ENCODE measurements at regions not wholly inside any gene's neighbourhood (a gene's known extent, or its start where the extent isn't known, plus 50 kb on each side); places are given as distances from the start of the nearest gene placed in this dataset.
"Not testable (repeated sequence)": the region's sequence is repeated elsewhere in the genome, so short reads cannot be mapped to it uniquely, and the experiment has no call there.

DNA sequence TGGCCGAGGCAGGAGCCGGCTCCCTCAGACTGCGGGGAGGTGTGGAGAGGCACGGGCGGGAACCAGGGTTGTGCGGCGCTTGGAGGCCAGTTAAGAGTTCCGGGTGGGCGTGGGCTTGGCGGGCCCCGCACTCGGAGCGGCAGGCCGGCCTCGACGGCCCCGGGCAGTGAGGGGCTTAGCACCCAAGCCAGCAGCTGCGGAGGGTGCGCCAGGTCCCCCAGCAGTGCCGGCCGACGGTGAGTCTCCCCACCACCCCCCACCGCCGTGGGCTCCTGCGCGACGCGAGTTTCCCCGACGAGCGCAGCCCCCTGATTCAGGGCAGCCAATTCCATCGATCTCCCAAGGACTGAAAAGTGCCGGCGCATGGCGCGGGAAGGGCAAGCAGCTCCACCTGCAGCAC, 605.4 kb upstream of the SLC35B3 start:
- DNase-seq: no peak

DNA sequence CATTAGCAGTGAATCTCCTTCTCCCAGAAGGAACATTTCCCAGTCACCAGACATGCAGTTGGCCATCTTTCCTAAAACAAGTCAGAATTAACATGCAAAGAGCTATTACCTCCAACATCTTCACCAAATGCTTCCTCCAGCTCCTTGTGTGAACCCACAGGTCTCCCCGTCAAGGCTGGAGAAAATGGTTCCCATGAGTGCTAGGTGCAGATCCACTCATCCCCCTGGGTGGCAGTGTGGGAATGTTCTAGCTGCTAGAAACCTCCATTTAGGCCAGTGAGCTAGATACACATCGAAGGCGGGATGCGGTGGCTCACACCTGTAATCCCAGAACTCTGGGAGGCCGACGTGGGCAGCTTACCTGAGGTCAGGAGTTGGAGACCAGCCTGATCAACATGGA, 603.9 kb upstream of the SLC35B3 start:
- DNase-seq: no peak

DNA sequence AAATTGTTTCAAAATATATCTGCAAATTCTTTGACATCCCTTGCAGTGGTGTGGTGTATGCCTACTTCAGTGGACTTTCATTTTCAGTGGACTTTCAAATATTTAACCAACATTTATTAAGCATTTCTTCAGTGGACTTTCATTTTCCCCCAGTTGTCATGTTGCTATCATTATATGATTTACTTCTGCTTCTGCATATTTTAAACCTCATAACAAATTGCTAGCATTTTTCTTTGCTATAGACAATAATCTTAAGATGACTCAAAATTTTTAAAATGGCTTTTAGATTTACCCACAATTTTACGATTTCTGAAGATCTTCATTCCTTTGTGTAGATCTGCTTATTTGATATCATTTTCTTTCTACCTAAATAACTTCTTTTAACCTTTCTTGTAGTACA, 592.7 kb upstream of the SLC35B3 start:
- no peak for DNase-seq

DNA sequence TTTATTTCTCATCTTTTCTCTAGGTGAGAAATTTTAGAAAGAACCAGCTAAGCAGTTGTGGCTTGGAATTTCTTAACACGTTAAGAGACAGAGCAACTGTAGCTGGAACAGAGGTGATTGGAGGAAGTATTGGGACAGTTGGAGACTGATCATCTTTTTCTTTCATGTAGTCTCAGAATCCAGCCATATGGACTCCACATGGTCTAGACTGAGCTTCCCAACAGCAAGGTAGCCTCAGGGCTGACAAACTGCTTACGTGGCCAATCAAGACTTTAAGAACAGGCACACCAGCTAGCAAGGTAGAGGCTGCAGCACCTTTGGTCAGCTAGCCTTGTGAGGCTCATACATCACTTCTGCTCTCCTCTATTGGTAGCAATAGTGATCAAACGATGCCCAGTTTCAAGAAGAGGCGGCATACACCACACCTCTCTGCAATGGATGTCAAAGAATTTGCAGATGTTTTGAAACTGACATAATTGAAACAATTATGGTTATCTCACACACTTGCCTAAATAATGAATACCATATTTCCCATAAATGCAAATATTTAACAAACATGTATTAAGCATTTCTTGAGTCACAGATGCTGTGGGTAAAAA, 590.5 kb upstream of the SLC35B3 start:
- DNase-seq: no peak

DNA sequence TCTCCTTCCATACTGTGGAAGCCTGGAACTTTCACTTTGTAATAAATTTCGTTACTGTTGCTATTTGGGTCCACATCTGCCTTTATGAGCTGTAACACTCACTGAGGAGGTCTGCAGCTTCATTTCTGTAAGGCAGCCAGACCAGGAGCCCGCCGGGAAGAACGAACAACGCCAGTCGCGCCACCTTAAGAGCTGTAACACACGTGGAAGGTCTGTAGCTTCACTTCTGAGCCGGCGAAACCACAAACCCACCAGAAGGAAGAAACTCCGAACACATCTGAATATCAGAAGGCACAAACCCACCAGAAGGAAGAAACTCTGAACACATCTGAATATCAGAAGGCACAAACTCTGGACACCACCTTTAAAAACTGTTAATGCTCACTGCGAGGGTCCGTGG, 589.9 kb upstream of the SLC35B3 start:
- DNase-seq: no peak

DNA sequence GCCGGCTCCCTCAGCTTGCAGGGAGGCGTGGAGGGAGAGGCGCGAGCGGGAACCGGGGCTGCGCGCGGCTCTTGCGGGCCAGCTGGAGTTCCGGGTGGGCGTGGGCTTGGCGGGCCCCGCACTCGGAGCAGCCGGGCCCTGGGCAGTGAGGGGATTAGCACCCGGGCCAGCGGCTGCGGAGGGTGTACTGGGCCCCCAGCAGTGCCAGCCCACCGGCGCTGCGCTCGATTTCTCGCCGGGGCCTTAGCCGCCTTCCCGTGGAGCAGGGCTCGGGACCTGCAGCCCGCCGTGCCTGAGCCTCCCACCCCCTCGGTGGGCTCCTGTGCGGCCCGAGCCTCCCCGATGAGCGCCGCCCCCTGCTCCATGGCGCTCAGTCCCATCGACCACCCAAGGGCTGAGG, 588.9 kb upstream of the SLC35B3 start:
- not testable (repeated sequence) for DNase-seq

DNA sequence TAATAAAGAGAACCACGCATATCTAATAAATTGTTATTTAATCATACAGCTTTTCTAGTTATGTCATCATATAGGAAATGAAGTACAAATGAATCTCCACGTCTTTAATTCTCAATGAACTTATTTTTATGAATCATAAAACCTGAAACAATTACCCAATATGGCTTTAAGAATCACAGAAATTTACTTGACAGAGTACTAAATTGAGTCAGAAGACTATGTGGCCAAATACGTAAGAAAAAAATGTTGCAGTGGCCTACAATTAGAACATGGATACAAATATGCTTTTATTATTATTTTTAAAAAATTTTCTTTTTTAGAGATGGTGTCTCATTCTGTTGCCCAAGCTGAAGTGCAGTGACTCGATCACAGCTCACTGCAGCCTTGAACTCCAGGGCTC, 584.7 kb upstream of the SLC35B3 start:
- no peak for DNase-seq

DNA sequence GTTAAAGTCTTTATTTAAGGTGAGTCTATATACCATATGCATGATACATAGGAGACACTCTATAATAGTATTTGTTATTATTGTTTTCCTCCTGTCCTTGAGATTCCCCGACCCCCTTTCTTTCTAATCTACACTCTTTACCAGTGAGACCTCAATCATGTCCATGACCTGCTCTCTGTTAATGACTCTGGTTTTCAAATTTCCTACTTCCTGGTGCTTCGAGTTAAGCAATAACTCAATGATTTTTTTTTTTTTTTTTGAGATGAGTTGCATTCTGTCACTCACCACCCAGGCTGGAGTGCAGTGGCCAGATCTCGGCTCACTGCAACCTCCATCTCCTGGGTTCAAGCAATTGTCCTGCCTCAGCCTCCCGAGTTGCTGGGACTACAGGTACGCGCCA, 574.6 kb upstream of the SLC35B3 start:
- DNase-seq: no peak

DNA sequence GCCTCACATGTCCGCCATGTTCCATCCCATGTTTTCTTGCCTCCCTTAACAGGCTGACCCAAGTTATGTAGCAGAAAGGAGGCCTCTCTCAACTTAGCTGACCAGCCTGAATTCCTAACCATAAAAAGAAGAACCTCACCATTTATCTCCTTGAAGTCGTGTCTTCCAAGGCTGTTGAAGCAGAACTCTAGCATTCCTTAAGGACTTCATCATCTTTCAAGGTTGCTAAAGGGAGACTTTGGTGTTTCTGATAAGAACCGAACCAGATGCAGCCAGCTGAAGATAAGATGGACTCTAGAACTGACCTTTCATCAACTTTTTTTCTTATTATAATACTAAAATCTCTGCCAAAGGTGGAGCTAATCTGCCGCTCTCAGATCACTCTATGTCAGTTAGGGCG, 571.7 kb upstream of the SLC35B3 start:
- DNase-seq: no peak

DNA sequence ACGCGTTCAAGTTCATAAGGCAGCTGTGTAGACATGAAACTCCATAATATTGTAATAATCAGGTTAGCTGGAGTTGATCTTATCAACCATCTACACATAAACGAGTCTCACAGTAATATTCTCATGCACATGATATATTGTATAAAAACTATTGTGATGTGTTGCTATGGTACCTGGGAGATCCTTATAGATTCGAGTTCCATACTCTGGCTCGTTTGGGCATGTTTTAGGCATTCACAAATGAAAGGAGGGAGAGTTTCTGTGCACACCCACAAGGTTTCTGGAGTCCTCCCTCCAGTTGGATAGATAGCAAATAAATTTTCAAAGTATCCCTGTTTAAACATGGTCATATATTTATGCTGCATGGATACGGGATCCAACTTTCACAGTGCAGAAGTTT, 567.5 kb upstream of the SLC35B3 start:
- DNase-seq: no peak

DNA sequence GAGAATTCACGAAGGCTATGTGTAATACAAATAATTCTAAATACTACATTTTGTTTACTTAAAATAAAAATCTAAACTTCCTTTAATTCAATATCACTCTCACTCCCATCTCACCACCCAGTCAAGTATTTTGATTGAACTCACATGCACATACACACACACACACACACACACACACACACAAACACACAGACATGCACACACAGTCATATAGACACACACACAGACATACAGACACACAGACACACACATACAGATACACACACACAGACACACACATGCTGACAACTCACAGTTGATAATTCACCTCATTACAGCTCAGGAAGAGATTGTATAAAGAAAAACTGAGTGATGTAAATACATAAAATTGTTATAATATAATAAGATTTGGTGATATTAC, 559.8 kb upstream of the SLC35B3 start:
- no peak for DNase-seq

DNA sequence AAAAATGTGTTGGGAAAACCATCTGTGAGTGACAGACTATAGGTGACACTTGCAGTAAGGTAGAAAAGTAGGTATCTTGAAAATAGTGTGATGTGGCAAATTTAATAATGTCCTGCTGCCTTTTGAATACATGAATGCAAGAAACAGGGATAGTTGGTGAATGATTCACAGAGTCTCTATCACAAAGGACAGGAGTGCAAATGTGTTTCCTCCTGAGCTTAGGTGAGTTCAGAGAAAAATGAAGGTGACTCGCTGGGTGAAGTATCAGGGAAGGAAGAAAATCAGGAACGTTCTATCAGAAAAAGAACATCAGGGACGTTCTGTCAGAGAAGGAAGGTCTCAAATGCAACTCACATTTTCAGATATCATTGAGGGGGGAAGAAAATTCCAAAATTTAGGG, 557.8 kb upstream of the SLC35B3 start:
- DNase-seq: no peak

DNA sequence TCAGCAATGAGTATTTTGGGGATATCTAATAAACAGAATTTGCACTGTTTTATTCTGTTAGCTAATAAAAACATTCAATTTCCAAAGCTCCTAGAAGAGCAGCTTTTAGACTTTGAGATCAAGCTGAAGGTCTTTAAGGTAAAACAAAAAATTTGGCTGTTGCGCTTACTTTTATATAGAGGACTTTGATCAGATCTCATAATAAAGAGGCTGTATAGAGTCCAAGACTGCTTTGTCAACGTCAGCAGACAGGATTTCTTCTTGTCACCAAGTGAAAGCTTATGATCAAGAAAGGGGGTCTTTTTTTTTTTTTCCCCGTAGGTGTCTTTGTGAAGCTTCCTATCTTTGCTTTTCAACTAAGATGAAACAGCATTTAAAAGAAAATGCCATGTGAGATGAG, 556.5 kb upstream of the SLC35B3 start:
- DNase-seq: no peak

DNA sequence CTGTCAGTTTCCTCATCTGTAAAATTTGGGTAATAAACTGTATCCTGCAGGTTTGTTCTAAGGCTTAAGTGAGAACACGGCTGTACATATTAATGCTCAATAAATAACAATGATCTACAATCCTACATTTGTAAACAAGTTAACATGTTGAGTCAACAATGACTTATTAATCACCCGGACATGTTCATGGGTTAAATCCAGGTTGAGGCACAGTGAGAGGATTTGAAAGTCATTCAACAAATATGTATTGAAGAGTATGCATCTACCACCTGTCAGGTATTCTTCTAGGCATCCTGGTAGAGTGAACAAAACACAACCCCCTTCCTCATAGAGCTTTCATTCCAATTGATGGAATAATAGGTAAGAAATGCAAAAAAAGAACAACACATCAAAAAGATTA, 554.7 kb upstream of the SLC35B3 start:
- DNase-seq: no peak

DNA sequence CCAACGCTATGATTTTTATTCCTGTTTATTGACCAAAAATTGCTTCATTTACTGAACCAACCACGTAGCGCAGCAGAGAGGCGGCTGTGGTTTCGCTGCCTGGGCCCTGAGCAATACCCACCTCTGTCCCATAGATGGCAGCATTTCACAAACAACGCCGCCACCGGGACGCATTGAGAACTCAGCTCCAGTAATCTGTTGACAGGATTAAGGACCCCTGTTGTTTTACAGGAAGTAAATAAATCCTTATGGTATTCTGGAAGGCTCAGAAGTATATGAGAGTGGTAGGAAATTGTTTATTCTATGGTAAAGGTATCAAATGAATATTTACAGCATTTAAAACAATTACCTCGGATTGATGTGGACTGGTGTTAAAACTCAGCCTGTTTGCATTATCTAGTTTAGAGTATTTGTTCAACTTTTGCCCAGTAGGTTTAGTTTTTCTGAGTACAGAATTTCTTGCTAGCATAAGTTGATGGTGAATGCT, 547.9 kb upstream of the SLC35B3 start:
- DNase-seq: peak; percentile 7

DNA sequence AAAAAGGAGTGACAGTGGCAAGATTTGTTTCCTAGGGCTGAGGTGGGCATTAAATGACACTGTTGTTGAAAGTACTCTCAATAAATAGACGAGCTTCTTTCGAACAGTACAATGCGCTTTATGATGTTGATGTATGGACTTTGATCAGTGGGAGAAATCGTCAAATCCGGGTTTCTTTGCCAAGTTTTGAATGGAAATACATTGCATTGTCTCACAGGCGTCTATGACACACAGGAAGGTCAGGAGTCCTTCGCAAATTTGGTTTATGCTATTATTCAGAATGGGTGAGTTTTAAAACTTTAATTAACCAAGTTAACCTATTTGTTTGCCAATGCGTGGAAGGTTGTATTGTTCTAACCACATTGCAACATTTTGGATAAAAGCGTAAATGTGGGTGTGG, 547.3 kb upstream of the SLC35B3 start:
- DNase-seq: no peak

DNA sequence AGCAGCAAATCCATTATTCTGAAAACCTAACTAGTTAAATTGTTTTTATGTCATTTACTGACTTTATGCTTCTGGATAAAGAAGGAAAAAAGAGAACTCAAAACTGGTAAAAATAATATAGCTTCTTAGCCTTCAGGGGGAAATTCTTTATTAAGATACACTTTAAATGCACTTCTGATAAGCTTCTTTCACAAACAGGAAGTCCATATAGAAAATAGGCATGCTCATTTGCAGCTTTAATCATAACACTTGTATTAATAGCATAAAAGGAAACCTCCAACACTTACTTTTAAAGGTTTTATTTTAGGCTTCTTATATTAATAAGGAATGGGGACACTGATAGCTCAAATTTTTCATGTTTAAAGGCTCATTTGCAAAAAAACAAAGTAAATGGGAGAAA, 538.0 kb upstream of the SLC35B3 start:
- no peak for DNase-seq

DNA sequence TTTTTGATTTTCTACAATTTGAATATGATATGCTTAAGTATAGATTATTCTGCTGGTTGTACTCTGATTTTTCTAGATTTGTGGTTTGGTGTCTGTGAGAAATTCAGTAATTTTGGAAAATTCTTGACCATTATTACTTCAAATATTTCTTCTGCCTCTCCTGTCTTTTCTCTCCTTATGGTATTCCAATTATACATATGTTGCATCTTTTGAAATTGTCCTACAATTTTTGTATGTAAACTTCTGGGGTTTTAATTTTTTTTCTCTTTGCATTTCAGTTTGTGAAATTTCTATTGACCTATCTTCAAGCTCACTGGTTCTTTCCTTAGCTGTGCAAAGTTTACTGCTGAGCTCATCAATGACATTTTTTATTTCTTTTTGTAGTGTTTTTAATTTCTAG, 534.4 kb upstream of the SLC35B3 start:
- DNase-seq: no peak

DNA sequence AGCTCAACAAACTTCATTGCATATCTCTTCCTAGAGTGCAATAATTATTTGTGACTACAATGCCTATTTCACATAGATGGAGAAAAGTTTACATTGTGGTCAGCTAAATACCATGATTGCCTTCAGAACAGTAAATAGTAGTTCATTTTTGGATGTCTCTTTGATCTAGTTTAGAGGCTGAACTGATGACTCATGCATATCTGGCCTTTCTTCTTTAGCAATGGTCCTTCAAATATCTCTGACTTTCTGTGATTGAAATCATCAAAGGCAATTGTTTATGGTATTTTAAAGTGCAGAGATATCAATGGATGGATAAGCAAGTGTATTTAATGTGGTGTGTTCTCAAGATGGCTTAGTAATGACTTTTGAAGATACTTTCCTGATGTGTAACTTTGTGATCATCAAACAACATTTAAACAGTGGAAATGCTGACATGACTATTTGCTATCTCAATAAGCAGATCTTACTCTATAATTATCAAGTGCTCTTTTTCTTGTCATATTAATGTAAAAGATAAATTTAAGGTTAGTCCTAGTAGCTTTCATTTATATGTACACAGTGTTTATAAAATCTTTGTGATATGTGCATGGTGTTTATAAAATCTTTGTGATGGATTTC, 523.7 kb upstream of the SLC35B3 start:
- DNase-seq: no peak

DNA sequence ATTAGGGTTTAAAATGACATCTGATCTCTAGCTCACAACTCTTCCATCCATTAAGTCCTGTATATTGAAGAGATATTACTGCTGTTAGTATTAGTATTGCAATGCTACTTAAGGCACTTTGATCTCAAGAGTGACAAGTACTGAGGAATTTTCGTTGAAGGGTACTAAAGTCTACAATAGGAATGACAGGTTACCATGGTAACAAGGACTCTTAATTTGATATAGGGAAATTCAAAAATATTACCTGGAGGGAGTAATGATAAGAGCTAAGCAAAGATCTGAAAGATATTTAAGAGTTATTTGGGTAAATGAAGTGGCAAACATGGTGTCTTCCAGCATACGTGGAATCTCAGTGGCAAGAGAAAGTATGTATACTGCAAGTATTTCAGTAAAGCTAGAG, 518.0 kb upstream of the SLC35B3 start:
- no peak for DNase-seq

DNA sequence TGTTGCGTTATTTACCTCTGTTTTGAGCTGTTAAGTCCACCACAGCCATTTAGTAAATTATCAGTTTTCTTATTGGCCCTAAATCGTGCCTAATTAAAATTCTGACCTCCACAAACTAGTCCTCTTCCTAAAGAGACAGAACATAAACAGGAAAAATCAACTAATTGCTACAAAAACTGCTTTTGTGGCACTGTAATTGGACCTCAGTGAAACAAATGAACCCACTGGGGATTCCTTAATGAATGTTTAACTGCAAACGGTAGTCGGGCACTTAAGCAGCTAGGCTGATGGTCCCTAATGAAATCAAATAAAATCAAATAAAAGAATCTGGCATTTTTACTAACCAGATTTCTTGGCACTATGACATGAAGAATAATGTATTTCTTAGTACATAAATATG, 513.4 kb upstream of the SLC35B3 start:
- DNase-seq: no peak

DNA sequence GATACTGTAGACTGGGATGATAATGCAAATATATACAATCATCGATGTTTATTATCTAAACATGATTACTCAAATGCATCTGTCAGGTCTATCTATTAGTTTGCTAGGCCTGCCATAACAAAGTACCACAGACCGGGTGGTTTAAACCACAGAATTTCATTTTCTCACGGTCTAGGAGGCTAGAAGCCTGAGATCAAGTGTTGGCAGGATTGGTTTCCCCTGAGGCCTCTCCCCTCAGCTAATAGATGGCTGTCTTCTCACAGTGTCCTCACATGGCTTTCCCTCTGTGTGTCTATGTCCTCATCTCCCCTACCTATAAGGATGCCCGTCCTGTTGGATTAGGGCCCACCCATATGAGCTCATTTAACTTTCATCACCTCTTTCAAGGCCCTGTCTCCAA, 512.6 kb upstream of the SLC35B3 start:
- DNase-seq: no peak

DNA sequence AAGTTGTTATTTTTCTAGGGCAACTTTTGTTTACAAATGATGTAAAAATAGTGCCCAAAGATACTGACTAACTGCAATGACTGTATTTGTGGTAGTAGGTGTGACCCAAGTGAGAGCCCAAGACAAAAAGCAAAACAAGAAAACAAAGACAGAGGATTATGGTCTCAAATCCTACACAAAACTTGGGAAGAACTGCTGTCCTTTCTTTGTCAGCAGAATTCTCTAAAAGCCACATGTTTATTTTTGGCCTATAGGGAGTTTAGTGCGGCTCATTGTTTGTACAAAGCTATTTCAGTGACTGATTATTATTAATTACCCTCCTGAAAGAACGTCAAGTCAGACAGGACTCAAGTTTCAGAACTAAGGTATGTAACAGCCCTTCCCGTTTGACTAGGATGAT, 509.2 kb upstream of the SLC35B3 start:
- no peak for DNase-seq

DNA sequence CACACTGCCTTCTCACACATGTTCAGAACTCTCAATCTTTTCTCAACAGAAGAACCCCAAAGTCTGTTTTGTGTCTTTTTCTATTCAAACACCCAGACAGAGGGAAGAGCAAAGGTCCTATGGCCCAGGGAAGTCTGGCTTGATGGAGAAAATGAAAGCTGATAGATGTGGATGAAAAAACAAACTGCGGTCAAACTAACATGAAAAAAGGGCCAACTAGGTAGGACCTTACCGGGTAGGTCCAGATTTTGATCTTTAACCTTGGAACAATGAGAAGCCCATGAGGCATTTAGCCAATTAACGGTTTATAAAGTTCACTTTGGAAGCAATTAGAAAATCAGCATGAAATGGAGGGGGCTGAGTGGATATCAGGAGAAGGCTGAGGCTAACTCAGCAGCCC, 507.7 kb upstream of the SLC35B3 start:
- no peak for DNase-seq

DNA sequence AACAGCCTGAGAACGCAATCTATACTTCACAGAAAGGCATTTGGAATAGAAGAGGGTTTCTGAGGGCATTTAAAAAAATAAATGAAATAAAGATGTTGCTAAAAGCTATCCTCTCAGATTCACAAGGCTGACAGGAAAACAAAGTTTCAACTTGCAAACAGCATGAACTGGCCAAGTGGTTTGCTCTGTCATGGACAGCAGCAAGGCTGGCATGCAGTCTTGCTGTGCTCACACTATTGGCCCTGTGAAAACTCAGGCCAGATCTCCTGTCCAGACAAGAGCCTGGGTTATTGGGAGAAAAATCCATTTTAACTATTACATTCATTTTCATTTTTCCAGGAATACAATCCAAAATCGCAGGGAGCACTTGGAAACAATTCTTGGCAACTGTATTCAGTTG, 506.2 kb upstream of the SLC35B3 start:
- no peak for DNase-seq
